GM21576 (cell line): ENCODE measurements at regions not wholly inside any gene's neighbourhood (a gene's known extent, or its start where the extent isn't known, plus 50 kb on each side); places are given as distances from the start of the nearest gene placed in this dataset.

Source experiments
- ATAC-seq: cut with Tn5 transposase; IDR thresholded peaks from one replicate; pipeline ENCODE4 v1.9.1; 2021; ENCODE audit warnings: mild to moderate bottlenecking, moderate library complexity; ENCODE audit not compliant: unreplicated experiment

DNA sequence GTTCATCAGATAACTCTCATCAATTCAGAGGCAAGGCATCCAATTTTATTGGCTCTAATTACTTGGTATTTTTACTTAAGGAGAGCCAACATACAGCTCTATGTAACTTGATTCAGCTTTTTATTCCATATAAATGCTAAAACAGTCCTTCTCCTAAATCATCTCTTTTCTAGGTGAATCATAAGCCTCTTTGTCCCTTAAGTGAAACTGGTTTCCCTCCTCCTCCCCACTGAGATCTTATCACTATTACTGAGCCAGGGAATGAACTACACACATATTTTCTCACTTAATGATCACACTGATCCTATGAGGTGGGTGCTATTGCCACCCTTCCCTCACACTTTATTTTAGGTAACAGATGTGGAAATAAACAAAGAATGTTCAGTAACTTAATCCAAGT lies 1143.8 kb downstream of the MAT2B start:
- no peak for ATAC-seq

DNA sequence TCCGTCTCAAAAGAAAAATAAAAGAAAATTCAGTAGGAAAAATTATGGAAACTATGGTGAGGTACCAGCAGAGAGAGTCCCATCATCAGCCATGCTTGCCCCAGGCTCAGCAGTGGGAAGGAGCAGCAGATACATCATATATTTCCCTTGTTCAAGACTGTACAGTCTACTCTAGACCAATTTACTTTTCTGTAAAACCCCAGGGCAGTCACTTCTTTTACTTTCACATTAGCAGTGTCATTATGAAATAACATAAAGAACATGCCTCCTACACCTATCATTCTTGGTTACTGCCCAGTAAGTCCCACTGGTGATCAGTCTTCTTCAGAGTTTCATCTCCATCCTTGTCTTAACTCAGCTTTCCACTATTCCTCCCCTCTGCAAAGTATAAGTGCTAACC lies 1145.0 kb downstream of the MAT2B start:
- no peak for ATAC-seq

DNA sequence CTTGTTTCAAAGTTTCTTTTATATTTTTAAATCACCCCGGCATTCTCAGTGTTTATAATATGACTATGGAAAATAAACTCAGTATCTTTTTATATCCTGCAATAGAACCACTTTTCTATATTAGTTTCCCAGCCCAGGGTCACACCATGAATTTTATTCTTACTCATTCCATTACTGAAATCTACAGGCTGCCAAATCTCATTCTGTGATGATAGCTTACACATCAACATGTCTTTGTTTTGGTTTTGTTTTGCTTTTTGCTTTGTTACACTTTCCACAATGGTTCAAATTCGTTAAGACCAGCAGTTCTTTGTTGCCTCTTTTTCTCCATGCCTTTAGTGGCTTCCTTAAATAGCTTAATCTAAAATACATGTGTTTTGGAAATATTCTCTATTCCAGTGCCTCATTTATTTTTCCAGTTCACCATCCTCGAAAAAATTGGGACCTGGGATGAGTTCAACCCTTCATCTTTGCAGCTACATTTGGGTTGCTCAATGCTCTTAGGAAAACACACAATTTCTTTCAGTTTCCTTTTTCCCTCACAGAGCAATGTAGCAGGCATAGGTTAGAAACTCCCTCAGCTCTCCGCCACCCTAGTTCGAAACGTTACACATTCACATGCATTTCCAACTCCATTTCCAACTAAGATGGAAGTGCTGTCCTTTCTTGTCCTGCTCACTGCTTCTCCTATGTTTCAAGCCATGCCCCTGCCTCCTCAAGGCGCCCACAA lies 1146.3 kb downstream of the MAT2B start:
- no peak for ATAC-seq

DNA sequence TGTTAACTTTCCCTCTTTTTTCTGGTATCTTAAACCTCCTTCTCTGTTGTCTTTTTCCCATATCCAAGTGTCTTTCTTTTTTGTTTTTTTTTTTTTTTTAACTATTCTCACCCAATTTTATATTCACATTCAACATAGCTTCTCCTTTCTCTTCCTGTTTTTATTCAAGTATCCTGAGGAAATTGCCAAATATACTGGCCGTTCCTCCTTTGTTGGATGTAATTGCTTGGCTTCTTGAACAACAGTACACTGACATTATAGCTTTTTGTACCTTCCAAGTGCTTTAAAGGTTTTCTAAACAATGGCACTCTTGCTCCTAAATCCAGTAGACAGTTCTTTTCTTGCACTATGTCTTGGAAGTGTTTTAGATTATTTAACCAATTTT lies 1146.8 kb downstream of the MAT2B start:
- no peak for ATAC-seq

- ATAC-seq, result no peak
Measured at GRCh38 chr5:164663198-164663989, 1158.0 kb downstream of the MAT2B start.

DNA sequence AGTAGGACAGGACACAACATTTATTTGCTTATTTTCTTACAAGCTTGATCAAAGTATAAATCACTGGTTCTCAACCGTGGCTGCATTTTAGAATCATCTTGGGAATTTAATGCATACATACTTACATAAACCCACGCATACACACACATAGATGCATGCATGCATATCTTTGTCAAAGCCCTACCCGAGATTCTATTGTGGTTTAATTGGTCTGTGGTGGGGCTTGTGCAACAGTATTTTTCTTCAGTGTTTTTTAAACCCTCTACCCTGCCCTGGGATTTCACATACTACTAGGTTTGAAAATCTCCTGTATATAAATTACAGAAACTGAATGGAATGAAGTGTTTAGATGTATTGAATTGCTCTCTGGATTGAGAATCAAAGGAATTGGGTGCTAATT lies 1166.2 kb downstream of the MAT2B start:
- ATAC-seq, result no peak

DNA sequence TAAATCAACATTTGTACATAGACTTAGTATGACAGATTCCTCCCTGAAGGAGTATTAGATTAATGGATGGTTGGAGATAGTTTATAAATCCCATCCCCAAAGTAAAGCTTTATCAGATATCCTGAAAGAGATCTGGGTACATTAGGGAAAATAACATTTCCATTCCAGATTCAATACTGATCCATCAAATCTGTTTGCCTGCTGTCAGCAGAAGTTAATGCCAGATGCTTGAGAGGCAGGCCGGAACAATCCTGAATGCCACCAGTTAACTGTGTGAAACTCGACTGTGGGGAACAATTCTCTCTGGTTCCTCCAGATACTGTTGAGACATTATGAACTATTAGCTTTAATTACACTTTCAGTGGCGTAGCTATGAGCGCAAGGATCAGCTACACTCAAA lies 1166.8 kb downstream of the MAT2B start:
- no peak for ATAC-seq

GRCh38 chr5:164672931-164673694 lies 1167.7 kb downstream of the MAT2B start:
- no peak for ATAC-seq

- ATAC-seq, result no peak
Measured at GRCh38 chr5:164679461-164679860, 1174.0 kb downstream of the MAT2B start.

DNA sequence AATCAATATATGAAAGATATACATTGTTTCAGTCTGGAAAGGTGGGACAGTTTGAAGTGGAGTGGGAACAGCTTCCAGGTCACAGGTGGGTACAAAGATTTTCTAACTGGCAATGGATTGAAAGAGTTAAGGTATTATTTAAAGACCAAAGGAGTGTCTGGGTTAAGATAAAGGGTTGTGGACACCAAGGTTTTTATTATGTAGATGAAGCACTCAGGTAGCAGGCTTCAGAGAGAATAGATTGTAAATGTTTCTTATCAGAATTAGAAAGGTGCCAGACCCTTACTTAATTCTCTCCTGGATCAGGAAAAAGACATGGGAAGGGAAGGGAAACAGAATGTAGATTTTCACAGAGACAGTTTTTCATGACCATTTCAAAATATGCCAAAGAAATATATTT lies 1174.8 kb downstream of the MAT2B start:
- ATAC-seq, result no peak

DNA sequence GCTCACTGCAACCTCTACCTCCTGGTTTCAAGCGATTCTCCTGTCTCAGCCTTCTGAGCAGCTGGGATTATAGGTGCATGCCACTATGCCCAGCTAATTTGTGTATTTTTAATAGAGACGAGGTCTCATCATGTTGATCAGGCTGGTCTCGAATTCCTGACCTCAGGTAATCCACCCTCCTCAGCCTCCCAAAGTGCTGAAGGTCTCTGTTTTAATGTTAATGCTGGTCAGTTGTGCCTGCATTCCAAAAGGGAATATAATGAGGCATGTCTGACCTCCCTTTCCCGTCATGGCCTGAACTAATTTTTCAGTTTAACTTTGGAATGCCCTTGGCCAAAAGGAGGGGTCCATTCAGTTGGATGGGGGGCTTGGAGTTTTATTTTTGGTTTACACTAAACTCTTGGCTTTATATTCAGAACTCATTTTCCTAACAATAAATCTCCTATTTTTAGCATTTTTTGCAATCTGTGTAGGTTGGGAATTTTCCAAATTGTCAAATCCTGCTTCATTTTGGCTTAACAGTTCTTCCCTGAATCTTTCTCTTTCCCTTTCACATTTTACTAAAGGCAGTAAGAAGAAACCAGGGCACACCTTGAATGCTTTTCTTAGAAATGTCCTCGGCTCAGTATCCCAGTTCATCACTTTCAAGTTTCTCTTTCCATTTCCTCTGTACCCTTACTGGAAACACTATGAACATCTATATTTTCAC lies 1175.5 kb downstream of the MAT2B start:
- no peak for ATAC-seq

GRCh38 chr5:164687391-164687790 lies 1182.0 kb downstream of the MAT2B start:
- ATAC-seq, result no peak

DNA sequence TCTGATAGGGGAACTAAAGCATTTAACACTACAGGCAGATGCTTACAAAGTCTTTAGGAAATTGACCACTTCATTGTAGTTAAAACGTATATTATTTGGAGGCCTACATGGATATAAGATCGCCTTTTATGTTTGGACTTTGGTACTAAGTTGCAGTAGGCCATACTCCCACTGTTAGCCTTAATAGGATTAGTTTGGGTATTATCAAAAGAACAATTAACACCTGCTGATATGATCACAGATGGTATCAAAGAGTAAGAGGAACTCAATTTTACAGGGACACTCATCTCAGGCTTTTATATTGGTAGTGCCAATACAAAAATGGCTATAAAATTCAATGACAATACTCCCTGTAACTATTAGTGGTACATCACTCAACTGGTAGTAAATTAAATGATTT lies 1183.0 kb downstream of the MAT2B start:
- no peak for ATAC-seq

- ATAC-seq, result no peak
Measured at GRCh38 chr5:164708831-164709230, 1203.4 kb downstream of the MAT2B start.

DNA sequence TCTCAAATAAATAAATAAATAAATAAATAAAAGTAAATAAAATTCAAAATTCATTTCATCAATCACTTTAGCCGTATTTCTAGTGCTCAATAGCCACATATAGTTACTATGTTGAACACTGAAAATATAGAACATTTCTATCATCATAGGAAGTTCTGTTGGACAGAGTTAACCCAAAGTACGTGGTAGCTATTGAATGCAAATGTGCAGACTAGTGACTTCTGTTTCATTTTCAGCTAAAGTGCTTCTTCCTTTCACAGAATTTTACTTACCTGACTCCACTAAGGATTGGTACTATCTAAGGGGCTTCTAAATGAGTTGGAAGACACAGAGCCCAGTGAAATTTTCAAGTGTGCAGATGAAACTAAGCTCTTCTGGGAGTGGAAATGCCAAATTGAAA lies 1208.3 kb downstream of the MAT2B start:
- no peak for ATAC-seq

DNA sequence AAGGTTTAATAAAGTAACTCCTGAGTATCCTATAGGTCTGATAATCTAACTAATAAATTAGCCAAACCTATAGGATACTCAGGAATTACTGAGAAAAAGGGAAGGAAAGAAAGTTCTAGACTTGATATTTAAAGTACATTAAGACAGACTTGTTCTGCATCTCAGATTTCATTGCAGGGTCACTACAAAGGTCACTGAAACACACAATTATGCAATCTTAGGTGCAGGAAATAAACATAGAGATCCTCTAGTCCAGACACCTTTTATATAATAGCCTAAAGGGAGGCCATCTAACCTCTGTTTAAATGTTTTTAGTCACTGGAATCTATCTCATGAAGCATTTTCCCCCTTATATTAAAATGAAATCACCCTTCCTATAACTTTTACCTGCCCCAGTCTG lies 1215.7 kb downstream of the MAT2B start:
- no peak for ATAC-seq

DNA sequence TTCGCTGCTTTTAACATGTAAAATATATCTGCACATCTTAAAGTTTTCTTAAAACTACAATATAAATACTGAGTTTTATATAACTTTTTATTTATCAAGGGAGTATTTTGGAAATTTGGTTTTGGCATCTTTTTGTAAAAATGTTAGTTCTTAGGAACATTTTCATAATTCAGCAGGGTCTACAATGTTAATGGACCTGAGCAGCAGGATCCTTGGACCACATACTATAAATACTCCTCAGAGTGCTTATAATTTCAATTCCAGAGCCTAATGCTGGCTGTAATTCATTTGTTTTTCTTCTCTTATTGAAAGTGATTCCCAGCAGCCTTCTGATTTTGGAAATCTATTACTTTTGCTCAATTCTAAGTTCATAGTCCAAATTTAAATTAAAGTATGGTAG lies 1216.2 kb downstream of the MAT2B start:
- ATAC-seq, result no peak

DNA sequence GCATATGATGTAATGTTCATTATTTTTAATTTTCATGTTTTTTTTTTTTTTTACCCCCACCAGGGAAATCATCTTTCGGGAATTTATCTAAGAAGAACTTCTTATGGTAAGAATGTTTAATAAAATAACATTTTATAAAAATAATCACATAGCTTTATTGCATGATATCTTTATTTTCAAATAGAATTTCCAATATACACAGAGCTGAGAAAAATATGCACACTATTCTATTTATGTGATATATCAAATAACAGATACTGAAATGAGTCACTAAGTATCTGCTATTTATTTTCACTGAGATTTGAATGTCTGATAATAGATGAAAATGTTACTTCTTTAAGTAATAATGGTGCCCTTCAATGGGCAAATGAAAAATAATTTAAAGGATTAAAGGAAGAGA lies 1217.3 kb downstream of the MAT2B start:
- no peak for ATAC-seq

- no peak for ATAC-seq
Measured at GRCh38 chr5:164727012-164727411, 1221.6 kb downstream of the MAT2B start.

DNA sequence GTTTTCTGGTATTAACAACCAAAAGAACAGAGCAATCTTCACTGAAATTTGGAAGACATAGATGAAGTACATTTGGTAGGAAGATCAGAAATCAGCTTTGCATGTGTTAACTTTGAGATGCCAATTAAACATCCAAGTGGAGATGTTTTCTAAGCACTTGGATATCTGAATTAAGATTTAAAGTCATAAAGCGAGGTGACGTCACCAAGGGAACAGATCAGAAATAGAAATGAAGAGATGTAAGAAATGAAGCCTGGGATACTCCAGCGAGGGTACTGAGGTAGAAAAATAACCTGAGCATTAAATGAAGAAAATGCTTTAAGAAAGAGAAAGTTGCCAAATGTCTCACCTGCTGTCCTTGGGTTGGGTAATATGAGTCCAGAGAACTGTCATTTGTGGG lies 1223.3 kb downstream of the MAT2B start:
- ATAC-seq, result no peak

DNA sequence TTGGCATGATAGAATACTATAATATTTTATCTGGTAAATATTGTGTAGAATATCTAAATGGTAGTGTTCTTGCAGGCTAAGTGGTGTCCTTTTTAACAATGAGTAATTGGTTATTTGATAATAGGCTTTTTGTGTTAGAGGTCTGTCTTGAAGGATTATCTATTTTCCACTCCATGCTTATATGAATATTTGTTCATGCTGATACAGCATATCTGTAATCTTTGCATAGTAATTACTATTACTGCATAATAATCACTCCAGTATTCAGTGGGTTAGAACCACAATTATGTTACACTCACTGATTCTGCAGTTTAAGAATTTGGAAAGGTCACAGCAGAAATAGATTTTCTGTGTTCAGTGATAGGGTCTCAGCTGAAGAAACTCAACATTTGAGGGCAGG lies 1229.9 kb downstream of the MAT2B start:
- no peak for ATAC-seq
